Gastroesophageal sphincter (tissue), 4 donors: ENCODE measurements at regions not wholly inside any gene's neighbourhood (a gene's known extent, or its start where the extent isn't known, plus 50 kb on each side); places are given as distances from the start of the nearest gene placed in this dataset.

Experiments used
- ATAC-seq: fragments of 150-250 bp; one replicate; pipeline ENCODE4 v1.9.1; 2016; ENCODE audit warnings: mild to moderate bottlenecking, moderate library complexity
- H3K27ac ChIP-seq, 4 donors: fragments of 200-600 bp; sonication (generic) in 3 of 4; 1 replicate in 3 of 4; 2 replicates in 1 of 4; pipeline ENCODE4 v1.5.1; 2016 to 2019
- H3K27me3 ChIP-seq: fragments of 200-600 bp; sonication (generic); one replicate; pipeline ENCODE4 v1.5.1; 2019
- H3K36me3 ChIP-seq, 2 donors: fragments of 200-600 bp; sonication (generic); one replicate each; pipeline ENCODE4 v1.5.1; 2019; ENCODE audit warnings: control low read depth in 1 of 2
- H3K4me1 ChIP-seq, 3 donors: fragments of 200-600 bp; sonication (generic); 1 replicate in 2 of 3; 2 replicates in 1 of 3; pipeline ENCODE4 v1.5.1; 2016 to 2019; ENCODE audit warnings: control low read depth in 2 of 3
- H3K4me3 ChIP-seq, 2 donors: fragments of 200-600 bp; sonication (generic); one replicate each; pipeline ENCODE4 v1.5.1; 2019; ENCODE audit warnings: mild to moderate bottlenecking in 1 of 2, moderate library complexity in 1 of 2
- H3K9me3 ChIP-seq, 3 donors: fragments of 200-600 bp; sonication (generic); one replicate each; pipeline ENCODE4 v1.5.1; 2017 to 2019; ENCODE audit warnings: control low read depth in 2 of 3
- EP300 ChIP-seq: sonication (generic); formaldehyde crosslinking; IDR thresholded peaks from one replicate; pipeline ENCODE4 v1.6.1; 2017; ENCODE audit warnings: antibody characterized with exemption, mild to moderate bottlenecking
- POLR2A ChIP-seq, 2 donors: fragments of 450-650 bp; IDR thresholded peaks; one replicate each; pipeline ENCODE4 v1.6.1; 2017; ENCODE audit warnings: antibody characterized with exemption in 2 of 2, mild to moderate bottlenecking in 2 of 2, moderate library complexity in 1 of 2
- POLR2AphosphoS5 ChIP-seq: sonication (generic); formaldehyde crosslinking; IDR thresholded peaks from one replicate; pipeline ENCODE4 v1.6.1; 2017; ENCODE audit warnings: antibody characterized with exemption
- WGBS, 2 donors: methylation state at CpG; one replicate each; pipeline ENCODE4 v1.1.5; 2018; ENCODE audit warnings: low coverage in 1 of 2; 5-methylcytosine and 5-hydroxymethylcytosine counted together
- TF ChIP-seq, protein P1 (sequence below), 4 experiments: fragments of 200-600 bp in 2 of 4; fragments of 450-650 bp in 2 of 4; sonication (generic) in 1 of 4; IDR thresholded peaks; one replicate each; pipeline ENCODE4 v1.5.1; 2017 to 2019; ENCODE audit warnings: antibody characterized with exemption in 4 of 4, mild to moderate bottlenecking in 2 of 4, moderate library complexity in 2 of 4

DNA sequence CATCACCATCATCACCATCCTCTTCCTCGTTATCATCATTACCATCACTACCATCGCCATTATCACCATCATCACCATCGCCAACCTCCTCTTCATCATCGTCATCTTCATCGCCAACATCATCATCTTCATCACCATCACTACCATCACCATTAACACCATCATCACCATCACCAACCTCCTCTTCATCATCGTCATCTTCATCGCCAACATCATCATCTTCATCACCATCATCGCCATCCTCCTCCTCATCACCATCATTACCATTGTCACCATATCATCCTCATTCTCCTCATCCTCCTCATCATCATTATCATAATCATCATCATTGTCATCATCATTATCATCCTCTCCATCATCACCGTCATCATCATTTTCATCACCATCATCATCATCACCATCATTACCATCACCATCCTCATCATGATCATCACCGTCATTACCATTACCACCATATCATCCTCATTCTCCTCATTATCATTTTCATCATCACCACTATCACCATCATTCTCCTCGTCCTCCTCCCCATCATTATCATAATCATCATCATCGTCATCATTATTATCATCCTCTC is 1498.7 kb downstream of the TBC1D22A start:
- Histone ChIP-seq H3K36me3 (no peaks in the 10 kb centered on the region), H3K27ac (no peak overlapping the region), H3K27me3 (peaks cover 61% of the 10 kb centered on the region), H3K4me1 (no peaks in the 10 kb centered on the region), H3K9me3 (no peaks in the 10 kb centered on the region), H3K4me3 (no peak overlapping the region)
- no peak for TF ChIP-seq POLR2AphosphoS5
- TF ChIP-seq POLR2A (IDR thresholded peaks at IDR 0.05), result no peak
- no peak for TF ChIP-seq EP300
- TF ChIP-seq, protein P1, sequence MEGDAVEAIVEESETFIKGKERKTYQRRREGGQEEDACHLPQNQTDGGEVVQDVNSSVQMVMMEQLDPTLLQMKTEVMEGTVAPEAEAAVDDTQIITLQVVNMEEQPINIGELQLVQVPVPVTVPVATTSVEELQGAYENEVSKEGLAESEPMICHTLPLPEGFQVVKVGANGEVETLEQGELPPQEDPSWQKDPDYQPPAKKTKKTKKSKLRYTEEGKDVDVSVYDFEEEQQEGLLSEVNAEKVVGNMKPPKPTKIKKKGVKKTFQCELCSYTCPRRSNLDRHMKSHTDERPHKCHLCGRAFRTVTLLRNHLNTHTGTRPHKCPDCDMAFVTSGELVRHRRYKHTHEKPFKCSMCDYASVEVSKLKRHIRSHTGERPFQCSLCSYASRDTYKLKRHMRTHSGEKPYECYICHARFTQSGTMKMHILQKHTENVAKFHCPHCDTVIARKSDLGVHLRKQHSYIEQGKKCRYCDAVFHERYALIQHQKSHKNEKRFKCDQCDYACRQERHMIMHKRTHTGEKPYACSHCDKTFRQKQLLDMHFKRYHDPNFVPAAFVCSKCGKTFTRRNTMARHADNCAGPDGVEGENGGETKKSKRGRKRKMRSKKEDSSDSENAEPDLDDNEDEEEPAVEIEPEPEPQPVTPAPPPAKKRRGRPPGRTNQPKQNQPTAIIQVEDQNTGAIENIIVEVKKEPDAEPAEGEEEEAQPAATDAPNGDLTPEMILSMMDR (IDR thresholded peaks at IDR 0.05), result no peak
- 92 to 95% methylated on average over 12 of the region's 12 CpGs for WGBS, 2 donors
- ATAC-seq, result no peak

DNA sequence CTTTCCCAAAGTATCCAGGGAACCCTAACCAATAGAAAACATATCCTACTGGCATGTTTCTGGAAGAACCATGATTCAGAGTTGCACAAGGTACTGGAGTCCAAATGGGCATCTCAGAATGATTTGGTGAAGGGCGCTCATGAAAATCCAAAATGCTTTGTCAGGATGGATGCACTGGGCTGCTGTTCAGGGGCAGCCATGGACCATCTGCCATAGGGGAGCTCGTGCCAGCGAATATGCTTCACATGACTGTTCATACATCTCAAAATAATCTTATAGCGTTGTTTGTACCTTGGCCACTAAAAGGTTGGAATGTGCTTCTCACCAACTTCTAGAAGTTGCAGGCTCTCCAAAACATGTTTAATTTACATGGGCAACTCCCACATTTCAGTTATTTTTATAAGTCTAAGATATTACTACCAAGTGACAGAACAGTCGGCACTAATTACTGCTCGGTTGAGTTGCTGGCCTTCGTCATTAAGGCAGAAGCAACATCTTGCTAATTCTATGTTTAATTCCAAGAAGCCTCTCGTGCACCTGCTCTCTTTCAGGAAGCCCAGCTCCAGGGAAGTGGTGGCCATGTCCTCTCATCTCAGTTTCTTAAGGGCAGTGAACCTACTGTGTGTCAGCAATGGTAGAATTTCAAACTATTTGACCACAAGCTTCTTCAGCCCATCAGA is 1497.7 kb downstream of the TBC1D22A start:
- no peaks in the 10 kb centered on the region for H3K9me3 ChIP-seq
- H3K4me1 ChIP-seq, result no peaks in the 10 kb centered on the region
- H3K4me3 ChIP-seq, result no peak overlapping the region
- no peaks in the 10 kb centered on the region for H3K36me3 ChIP-seq
- H3K27me3 ChIP-seq, result peaks cover 64% of the 10 kb centered on the region
- ATAC-seq, result no peak
- WGBS, 2 donors, result 85 to 88% methylated on average over 7 of the region's 8 CpGs
- H3K27ac ChIP-seq, result no peak overlapping the region
- TF ChIP-seq POLR2AphosphoS5, result no peak
- no peak for TF ChIP-seq EP300
- TF ChIP-seq, protein P1 (IDR thresholded peaks at IDR 0.05), result no peak

DNA sequence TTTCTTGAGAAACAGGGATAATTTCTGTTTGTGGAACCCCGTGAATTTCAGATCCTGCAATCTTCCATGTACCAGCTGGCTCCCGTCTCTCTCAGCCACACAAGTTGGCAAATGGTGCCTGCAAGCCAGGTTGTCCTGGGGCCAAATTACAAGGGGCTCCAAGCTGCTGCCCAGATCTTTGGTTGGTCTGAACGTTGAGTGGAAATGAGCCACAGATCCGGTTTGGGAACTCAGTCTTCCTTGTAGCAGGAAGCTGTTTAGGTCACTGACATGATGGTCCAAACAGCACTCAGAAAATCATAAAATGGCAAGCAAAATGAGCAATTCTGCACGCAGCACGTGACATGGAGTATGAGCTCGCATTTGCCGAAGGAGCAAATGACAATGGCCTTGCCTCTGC is 1496.4 kb downstream of the TBC1D22A start:
- TF ChIP-seq EP300 (no peak), POLR2A (IDR thresholded peaks at IDR 0.05) (no peak), POLR2AphosphoS5 (no peak)
- TF ChIP-seq, protein P1 (IDR thresholded peaks at IDR 0.05), result no peak
- ATAC-seq, result no peak
- no peak overlapping the region for H3K27ac ChIP-seq
- H3K9me3 ChIP-seq, result no peaks in the 10 kb centered on the region
- H3K4me3 ChIP-seq, result no peak overlapping the region
- H3K4me1 ChIP-seq, result no peaks in the 10 kb centered on the region
- H3K27me3 ChIP-seq, result peaks cover 67% of the 10 kb centered on the region
- WGBS, 2 donors, result 70 to 76% methylated on average over 2 to 8 of the region's 8 CpGs
- no peaks in the 10 kb centered on the region for H3K36me3 ChIP-seq

DNA sequence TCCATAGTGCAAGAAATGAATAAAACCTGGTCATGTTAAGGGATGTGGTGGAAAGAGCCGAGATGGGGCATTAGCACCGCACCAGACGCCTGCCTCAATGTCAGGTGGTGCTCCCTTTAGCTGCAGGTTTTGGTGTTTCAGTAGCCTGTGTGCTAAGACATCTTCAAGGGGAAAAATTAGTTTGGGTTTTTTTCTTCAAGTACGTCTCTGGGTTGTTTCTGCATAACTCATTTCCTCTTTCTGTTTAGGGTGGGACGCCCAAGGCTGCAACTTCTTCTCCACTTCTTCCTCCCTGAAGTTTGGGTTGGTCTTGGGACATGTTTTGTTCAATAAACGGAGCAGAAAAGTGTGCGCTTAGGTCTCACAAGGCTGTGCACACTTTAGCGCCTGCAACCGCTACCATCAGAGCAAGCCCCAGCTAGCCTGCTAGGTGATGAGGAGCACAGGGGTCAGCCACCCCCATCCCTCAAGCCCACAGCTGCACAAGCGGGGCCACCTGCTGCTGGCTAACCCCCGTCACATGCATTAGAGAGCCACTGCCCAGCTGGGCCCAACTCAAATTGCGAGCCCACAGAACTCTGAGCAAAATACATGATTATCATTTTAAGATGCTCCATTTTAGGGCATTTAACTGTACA is 1495.7 kb downstream of the TBC1D22A start:
- Histone ChIP-seq H3K4me3 (no peak overlapping the region), H3K27me3 (peaks cover 67% of the 10 kb centered on the region), H3K9me3 (no peaks in the 10 kb centered on the region), H3K4me1 (no peaks in the 10 kb centered on the region), H3K27ac (no peak overlapping the region), H3K36me3 (no peaks in the 10 kb centered on the region)
- no peak for TF ChIP-seq EP300
- no peak for TF ChIP-seq POLR2A (IDR thresholded peaks at IDR 0.05)
- TF ChIP-seq POLR2AphosphoS5, result no peak
- TF ChIP-seq, protein P1 (IDR thresholded peaks at IDR 0.05), result no peak
- no peak for ATAC-seq
- 70 to 90% methylated on average over 5 to 6 of the region's 12 CpGs for WGBS, 2 donors

DNA sequence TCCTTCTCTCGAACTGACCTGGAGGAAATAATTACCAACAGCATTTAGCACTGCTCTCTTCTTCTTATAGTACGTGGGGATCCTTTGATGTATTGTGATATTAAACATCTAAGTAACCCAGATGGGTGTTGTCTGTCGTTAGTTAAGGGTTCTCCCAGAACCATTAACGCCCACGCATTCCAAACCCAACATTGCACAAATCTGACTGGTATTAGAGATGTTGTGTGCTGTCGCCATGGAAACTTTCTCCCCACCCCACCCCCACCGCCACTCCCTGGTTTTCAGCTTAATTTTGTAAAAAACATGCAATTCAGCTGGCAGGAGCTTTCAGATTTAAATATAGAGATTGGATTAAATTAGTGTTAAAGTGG is 1495.2 kb downstream of the TBC1D22A start:
- H3K36me3 ChIP-seq, result no peaks in the 10 kb centered on the region
- WGBS, 2 donors, result 17 to 33% methylated on average over 2 to 6 of the region's 7 CpGs
- H3K27me3 ChIP-seq, result peaks cover 64% of the 10 kb centered on the region
- no peak overlapping the region for H3K27ac ChIP-seq
- TF ChIP-seq POLR2AphosphoS5 (no peak), POLR2A (IDR thresholded peaks at IDR 0.05) (no peak), EP300 (no peak)
- TF ChIP-seq, protein P1 (IDR thresholded peaks at IDR 0.05), result no peak
- H3K4me3 ChIP-seq, result no peak overlapping the region
- H3K9me3 ChIP-seq, result no peaks in the 10 kb centered on the region
- no peak for ATAC-seq
- no peaks in the 10 kb centered on the region for H3K4me1 ChIP-seq
